K562 (cell line): ENCODE measurements at regions not wholly inside any gene's neighbourhood (a gene's known extent, or its start where the extent isn't known, plus 50 kb on each side); places are given as distances from the start of the nearest gene placed in this dataset.
A peak's percentile ranks its signal among the peaks of the same experiment; 100 is the strongest.

ENCODE experiments used
- ATAC-seq: fragments of 200-7000 bp; cut with Tn5 transposase; 3 replicates; pipeline ENCODE4 v1.9.1; 2020; ENCODE audit warnings: moderate library complexity
- BruUV-seq: library from RNA; stranded (reverse); fragments of 400-500 nt; replicated peaks from 2 replicates; lab custom pipeline; 2021; lab: Mats Ljungman, UMichigan
- CTCF ChIA-PET: fragments of 300-600 bp; formaldehyde crosslinking; extraction: SDS; loops from one replicate; lab custom pipeline; 2021; ENCODE audit warnings: low intra/inter-chr PET ratio; lab: Yijun Ruan, JAX
- POLR2A ChIA-PET: fragments of 300-600, 350-650 bp; sonication (Branson Sonifier 250); formaldehyde crosslinking; extraction: SDS; loops from one replicate; lab custom pipeline; 2021; ENCODE audit warnings: antibody characterized with exemption, inconsistent platforms; lab: Yijun Ruan, JAX
- DNase-seq, 4 experiments: peaks; one replicate each; pipeline versions ENCODE4 v3.0.0 to v3.0.0-alpha.2; 2011 to 2018; ENCODE audit warnings: low spot score in 3 of 4, mixed read lengths in 3 of 4; ENCODE audit errors: extremely low read depth in 1 of 4
- FAIRE-seq: peaks from 2 replicates; lab custom pipeline; 2011; peaks lifted over from hg19 to GRCh38; lab: Jason Lieb, UNC
- H2AFZ ChIP-seq: 2 replicates; pipeline ENCODE4 v1.6.0; 2011; ENCODE audit warnings: low read depth, low read length, control low read depth, inconsistent platforms
- H3K27ac ChIP-seq: fragments of 200-600 bp; 3 replicates; pipeline ENCODE4 v1.8.0; 2011; ENCODE audit warnings: low read depth, mild to moderate bottlenecking, control low read depth, inconsistent platforms, low read length, moderate library complexity, mixed read lengths; ENCODE audit errors: extremely low read depth
- H3K27me3 ChIP-seq, 2 experiments: fragments of 300-600 bp in 1 of 2; 2 replicates in 1 of 2; 3 replicates in 1 of 2; pipeline versions ENCODE4 v1.6.0 to v1.8.0; 2011; ENCODE audit warnings: inconsistent platforms in 2 of 2, low read length in 2 of 2, mild to moderate bottlenecking in 1 of 2, mixed read lengths in 1 of 2, moderate library complexity in 1 of 2; ENCODE audit not compliant: control insufficient read depth in 2 of 2, insufficient read depth in 2 of 2
- H3K36me3 ChIP-seq: fragments of 300-600 bp; 3 replicates; pipeline ENCODE4 v1.8.0; 2011; ENCODE audit warnings: mild to moderate bottlenecking, low read length, inconsistent platforms; ENCODE audit not compliant: control insufficient read depth, insufficient read depth
- H3K4me1 ChIP-seq, 2 experiments: fragments of 200-600 bp in 1 of 2; replicated peaks in 1 of 2; 2 replicates in 1 of 2; 3 replicates in 1 of 2; pipeline versions ENCODE4 v1.5.1 to v1.8.0; 2011; ENCODE audit warnings: inconsistent platforms in 2 of 2, low read length in 2 of 2, mild to moderate bottlenecking in 1 of 2, mixed read lengths in 1 of 2, moderate library complexity in 1 of 2; ENCODE audit not compliant: control insufficient read depth in 2 of 2, insufficient read depth in 2 of 2
- H3K4me2 ChIP-seq: 2 replicates; pipeline ENCODE4 v1.6.1; 2011; ENCODE audit warnings: low read length, control low read depth, inconsistent platforms, mixed read lengths; ENCODE audit not compliant: insufficient read depth
- H3K4me3 ChIP-seq: fragments of 200-600 bp; sonication (generic), shearing (Covaris generic); 2 replicates; pipeline ENCODE4 v1.5.1; 2016; ENCODE audit warnings: control low read depth, inconsistent platforms
- H3K79me2 ChIP-seq: fragments of 200-600 bp; 3 replicates; pipeline ENCODE4 v1.8.0; 2011; ENCODE audit warnings: low read length, inconsistent platforms; ENCODE audit not compliant: control insufficient read depth, insufficient read depth
- H3K9ac ChIP-seq, 2 experiments: 2 replicates each; pipeline versions ENCODE4 v1.6.0 to v1.6.1; 2011; ENCODE audit warnings: low read depth in 2 of 2, low read length in 2 of 2, control low read depth in 1 of 2, inconsistent platforms in 1 of 2, mild to moderate bottlenecking in 1 of 2, mixed read lengths in 1 of 2; ENCODE audit not compliant: insufficient read depth in 1 of 2
- H3K9me1 ChIP-seq: one replicate; pipeline ENCODE4 v1.6.0; 2011; ENCODE audit warnings: inconsistent platforms, mild to moderate bottlenecking, low read length, moderate library complexity; ENCODE audit not compliant: control insufficient read depth, insufficient read depth
- H3K9me3 ChIP-seq: replicated peaks from 2 replicates; pipeline ENCODE4 v1.5.1; 2011; ENCODE audit warnings: low read depth, low read length, inconsistent platforms; ENCODE audit not compliant: control insufficient read depth, insufficient read depth
- H4K20me1 ChIP-seq: replicated peaks from 2 replicates; pipeline ENCODE4 v1.6.1; 2011; ENCODE audit warnings: low read length, inconsistent platforms, mixed read lengths; ENCODE audit not compliant: control insufficient read depth, insufficient read depth
- SMAD4 ChIP-seq: fragments of 250-450 bp; sonication (Bioruptor Pico); conservative IDR thresholded peaks from 2 replicates; pipeline ENCODE4 v1.8.0; 2021; ENCODE audit warnings: inconsistent platforms, mild to moderate bottlenecking, moderate library complexity
- WGBS: fragments of 100-300 bp; shearing (Covaris generic); methylation state at CpG from one replicate; pipeline ENCODE4 v1.1.6; 2016; ENCODE audit warnings: low coverage, mixed read lengths; ENCODE audit not compliant: insufficient coverage; ENCODE audit errors: missing lambda C conversion rate; 5-methylcytosine and 5-hydroxymethylcytosine counted together
- in situ Hi-C: fragments of 300-500 bp; cut with MboI; formaldehyde crosslinking; loops from 4 replicates; pipeline ENCODE4 v1.15.0; 2018; ENCODE audit warnings: inconsistent platforms, mixed read lengths
- intact Hi-C: fragments of 100-400 bp; cut with micrococcal nuclease; formaldehyde crosslinking; loops from 2 replicates; pipeline ENCODE4 v1.14.2; 2022
- TF ChIP-seq, protein P1 (sequence below): fragments of 450-650 bp; formaldehyde crosslinking; conservative IDR thresholded peaks from 2 replicates; pipeline ENCODE4 v1.4.0; 2022; ENCODE audit warnings: mild to moderate bottlenecking, missing genetic modification characterization
- TF ChIP-seq, protein P2 (sequence below): fragments of 450-650 bp; IDR thresholded peaks from 2 replicates; pipeline ENCODE4 v1.6.1; 2016; ENCODE audit warnings: mild to moderate bottlenecking, moderate library complexity
- TF ChIP-seq, protein P3 (sequence below): sonication (generic); formaldehyde crosslinking; IDR thresholded peaks from 2 replicates; pipeline ENCODE4 v1.9.0; 2022; ENCODE audit warnings: mild to moderate bottlenecking, missing genetic modification reagents
- TF ChIP-seq, protein P4 (sequence below): fragments of 250-450 bp; sonication (Bioruptor Pico); IDR thresholded peaks from 2 replicates; pipeline ENCODE4 v1.9.0; 2021; ENCODE audit warnings: mild to moderate bottlenecking, inconsistent platforms

DNA sequence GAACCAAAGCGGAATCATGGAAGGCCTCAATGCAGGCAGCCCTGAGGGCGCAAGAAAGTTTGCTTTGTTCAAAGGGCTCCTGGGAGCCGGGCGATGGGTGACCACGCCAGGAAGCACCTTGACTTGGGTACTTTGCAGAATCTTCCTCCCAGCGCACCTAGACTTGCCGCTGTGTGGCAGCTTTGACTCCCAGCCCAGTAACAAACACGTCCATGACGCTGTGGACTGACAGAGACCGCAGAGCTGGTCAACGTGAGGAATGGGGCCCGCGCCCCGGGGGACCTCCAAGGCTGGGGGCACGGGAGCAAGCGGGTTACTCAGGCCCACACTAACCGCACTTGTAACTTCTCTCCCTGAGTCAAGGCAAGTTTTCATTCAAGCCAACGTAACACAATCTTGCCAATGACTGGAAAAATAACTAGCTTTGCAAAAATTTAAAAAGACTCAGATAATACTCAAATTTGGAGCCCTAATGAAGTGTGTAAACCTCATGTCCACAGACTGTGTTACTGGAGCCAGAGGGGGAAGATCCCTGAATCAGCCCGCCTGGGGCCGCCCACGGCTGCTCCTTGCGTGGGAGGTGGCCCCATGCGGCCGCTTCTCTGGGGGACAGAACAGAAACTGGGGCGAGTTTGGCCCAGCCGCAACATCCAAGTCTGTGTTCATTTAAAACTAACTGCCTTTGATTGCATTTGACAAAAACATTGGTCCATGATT lies 130.8 kb downstream of the DNAJB6 start:
- H3K4me3 ChIP-seq, result no peak overlapping the region
- FAIRE-seq (peak; percentile 81), DNase-seq (peak; percentile 58 to 82 (median 79)), ATAC-seq (peak; percentile 86)
- H3K79me2 ChIP-seq, result no peaks in the 10 kb centered on the region
- H3K27me3 ChIP-seq, result peaks cover 60 to 65% of the 10 kb centered on the region in 2 experiments
- whole genome bisulfite sequencing, result 8% methylated on average over 26 of the region's 26 CpGs
- no peaks in the 10 kb centered on the region for H3K36me3 ChIP-seq
- POLR2A ChIA-PET, result no interaction called here
- in situ Hi-C loops, result no loop called here
- intact Hi-C loops, result loop anchor here (5.0 kb wide), 1 partner anchor 1095 kb away; no protein-coding TSS in a partner anchor
- no peak overlapping the region for H3K27ac ChIP-seq
- no peaks in the 10 kb centered on the region for H3K9me1 ChIP-seq
- BruUV-seq, result no TSS peak
- H3K4me2 ChIP-seq, result no peak overlapping the region
- 0 out of 2 replicates have a peak, but pooled peaks cover under 1% of the 10 kb centered on the region for H3K9me3 ChIP-seq
- H4K20me1 ChIP-seq, result peaks cover 16% of the 10 kb centered on the region
- H3K9ac ChIP-seq, result no peak overlapping the region
- CTCF ChIA-PET, result interaction anchor here (0.6 to 1.1 kb wide), 3 partner anchors 52 to 551 kb away, joined by 3 to 4 read pairs (median 3); no protein-coding TSS in a partner anchor
- H2AFZ ChIP-seq, result no peak overlapping the region
- H3K4me1 ChIP-seq, result peaks cover 0 to 28% of the 10 kb centered on the region in 2 experiments; a peak in 3 of 5 replicates
- TF ChIP-seq, protein P1, sequence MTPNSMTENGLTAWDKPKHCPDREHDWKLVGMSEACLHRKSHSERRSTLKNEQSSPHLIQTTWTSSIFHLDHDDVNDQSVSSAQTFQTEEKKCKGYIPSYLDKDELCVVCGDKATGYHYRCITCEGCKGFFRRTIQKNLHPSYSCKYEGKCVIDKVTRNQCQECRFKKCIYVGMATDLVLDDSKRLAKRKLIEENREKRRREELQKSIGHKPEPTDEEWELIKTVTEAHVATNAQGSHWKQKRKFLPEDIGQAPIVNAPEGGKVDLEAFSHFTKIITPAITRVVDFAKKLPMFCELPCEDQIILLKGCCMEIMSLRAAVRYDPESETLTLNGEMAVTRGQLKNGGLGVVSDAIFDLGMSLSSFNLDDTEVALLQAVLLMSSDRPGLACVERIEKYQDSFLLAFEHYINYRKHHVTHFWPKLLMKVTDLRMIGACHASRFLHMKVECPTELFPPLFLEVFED, result no peak
- TF ChIP-seq SMAD4, result no peak
- TF ChIP-seq, protein P2, sequence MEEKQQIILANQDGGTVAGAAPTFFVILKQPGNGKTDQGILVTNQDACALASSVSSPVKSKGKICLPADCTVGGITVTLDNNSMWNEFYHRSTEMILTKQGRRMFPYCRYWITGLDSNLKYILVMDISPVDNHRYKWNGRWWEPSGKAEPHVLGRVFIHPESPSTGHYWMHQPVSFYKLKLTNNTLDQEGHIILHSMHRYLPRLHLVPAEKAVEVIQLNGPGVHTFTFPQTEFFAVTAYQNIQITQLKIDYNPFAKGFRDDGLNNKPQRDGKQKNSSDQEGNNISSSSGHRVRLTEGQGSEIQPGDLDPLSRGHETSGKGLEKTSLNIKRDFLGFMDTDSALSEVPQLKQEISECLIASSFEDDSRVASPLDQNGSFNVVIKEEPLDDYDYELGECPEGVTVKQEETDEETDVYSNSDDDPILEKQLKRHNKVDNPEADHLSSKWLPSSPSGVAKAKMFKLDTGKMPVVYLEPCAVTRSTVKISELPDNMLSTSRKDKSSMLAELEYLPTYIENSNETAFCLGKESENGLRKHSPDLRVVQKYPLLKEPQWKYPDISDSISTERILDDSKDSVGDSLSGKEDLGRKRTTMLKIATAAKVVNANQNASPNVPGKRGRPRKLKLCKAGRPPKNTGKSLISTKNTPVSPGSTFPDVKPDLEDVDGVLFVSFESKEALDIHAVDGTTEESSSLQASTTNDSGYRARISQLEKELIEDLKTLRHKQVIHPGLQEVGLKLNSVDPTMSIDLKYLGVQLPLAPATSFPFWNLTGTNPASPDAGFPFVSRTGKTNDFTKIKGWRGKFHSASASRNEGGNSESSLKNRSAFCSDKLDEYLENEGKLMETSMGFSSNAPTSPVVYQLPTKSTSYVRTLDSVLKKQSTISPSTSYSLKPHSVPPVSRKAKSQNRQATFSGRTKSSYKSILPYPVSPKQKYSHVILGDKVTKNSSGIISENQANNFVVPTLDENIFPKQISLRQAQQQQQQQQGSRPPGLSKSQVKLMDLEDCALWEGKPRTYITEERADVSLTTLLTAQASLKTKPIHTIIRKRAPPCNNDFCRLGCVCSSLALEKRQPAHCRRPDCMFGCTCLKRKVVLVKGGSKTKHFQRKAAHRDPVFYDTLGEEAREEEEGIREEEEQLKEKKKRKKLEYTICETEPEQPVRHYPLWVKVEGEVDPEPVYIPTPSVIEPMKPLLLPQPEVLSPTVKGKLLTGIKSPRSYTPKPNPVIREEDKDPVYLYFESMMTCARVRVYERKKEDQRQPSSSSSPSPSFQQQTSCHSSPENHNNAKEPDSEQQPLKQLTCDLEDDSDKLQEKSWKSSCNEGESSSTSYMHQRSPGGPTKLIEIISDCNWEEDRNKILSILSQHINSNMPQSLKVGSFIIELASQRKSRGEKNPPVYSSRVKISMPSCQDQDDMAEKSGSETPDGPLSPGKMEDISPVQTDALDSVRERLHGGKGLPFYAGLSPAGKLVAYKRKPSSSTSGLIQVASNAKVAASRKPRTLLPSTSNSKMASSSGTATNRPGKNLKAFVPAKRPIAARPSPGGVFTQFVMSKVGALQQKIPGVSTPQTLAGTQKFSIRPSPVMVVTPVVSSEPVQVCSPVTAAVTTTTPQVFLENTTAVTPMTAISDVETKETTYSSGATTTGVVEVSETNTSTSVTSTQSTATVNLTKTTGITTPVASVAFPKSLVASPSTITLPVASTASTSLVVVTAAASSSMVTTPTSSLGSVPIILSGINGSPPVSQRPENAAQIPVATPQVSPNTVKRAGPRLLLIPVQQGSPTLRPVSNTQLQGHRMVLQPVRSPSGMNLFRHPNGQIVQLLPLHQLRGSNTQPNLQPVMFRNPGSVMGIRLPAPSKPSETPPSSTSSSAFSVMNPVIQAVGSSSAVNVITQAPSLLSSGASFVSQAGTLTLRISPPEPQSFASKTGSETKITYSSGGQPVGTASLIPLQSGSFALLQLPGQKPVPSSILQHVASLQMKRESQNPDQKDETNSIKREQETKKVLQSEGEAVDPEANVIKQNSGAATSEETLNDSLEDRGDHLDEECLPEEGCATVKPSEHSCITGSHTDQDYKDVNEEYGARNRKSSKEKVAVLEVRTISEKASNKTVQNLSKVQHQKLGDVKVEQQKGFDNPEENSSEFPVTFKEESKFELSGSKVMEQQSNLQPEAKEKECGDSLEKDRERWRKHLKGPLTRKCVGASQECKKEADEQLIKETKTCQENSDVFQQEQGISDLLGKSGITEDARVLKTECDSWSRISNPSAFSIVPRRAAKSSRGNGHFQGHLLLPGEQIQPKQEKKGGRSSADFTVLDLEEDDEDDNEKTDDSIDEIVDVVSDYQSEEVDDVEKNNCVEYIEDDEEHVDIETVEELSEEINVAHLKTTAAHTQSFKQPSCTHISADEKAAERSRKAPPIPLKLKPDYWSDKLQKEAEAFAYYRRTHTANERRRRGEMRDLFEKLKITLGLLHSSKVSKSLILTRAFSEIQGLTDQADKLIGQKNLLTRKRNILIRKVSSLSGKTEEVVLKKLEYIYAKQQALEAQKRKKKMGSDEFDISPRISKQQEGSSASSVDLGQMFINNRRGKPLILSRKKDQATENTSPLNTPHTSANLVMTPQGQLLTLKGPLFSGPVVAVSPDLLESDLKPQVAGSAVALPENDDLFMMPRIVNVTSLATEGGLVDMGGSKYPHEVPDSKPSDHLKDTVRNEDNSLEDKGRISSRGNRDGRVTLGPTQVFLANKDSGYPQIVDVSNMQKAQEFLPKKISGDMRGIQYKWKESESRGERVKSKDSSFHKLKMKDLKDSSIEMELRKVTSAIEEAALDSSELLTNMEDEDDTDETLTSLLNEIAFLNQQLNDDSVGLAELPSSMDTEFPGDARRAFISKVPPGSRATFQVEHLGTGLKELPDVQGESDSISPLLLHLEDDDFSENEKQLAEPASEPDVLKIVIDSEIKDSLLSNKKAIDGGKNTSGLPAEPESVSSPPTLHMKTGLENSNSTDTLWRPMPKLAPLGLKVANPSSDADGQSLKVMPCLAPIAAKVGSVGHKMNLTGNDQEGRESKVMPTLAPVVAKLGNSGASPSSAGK, result no peak
- TF ChIP-seq, protein P3, sequence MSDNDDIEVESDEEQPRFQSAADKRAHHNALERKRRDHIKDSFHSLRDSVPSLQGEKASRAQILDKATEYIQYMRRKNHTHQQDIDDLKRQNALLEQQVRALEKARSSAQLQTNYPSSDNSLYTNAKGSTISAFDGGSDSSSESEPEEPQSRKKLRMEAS, result no peak
- TF ChIP-seq, protein P4, sequence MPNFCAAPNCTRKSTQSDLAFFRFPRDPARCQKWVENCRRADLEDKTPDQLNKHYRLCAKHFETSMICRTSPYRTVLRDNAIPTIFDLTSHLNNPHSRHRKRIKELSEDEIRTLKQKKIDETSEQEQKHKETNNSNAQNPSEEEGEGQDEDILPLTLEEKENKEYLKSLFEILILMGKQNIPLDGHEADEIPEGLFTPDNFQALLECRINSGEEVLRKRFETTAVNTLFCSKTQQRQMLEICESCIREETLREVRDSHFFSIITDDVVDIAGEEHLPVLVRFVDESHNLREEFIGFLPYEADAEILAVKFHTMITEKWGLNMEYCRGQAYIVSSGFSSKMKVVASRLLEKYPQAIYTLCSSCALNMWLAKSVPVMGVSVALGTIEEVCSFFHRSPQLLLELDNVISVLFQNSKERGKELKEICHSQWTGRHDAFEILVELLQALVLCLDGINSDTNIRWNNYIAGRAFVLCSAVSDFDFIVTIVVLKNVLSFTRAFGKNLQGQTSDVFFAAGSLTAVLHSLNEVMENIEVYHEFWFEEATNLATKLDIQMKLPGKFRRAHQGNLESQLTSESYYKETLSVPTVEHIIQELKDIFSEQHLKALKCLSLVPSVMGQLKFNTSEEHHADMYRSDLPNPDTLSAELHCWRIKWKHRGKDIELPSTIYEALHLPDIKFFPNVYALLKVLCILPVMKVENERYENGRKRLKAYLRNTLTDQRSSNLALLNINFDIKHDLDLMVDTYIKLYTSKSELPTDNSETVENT (CRISPR knock-in tag), result no peak
